ENCODE measurements at regions not wholly inside any gene's neighbourhood (a gene's known extent, or its start where the extent isn't known, plus 50 kb on each side); places are given as distances from the start of the nearest gene placed in this dataset.

DNA sequence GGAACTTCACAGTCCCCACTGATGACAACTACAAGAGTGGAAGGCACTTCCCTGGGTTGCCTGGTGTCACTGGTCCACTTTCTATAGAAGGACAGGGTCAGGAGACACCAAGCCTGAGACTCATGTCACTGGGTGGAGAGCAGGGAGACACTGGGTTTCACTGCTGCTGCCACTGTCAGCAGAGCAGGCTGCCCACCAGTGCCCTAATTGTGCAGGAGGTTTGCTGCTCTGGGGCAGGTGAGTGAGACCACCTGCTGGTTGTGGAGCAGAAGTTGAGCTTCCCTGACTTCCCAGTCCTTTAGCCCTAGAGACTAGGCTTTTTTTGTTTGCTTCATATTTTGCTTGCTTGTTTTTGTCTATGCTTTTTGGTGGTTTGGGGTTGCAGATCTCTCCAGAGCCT is 528.4 kb upstream of the RGMA start:
- TF ChIP-seq, protein P1, sequence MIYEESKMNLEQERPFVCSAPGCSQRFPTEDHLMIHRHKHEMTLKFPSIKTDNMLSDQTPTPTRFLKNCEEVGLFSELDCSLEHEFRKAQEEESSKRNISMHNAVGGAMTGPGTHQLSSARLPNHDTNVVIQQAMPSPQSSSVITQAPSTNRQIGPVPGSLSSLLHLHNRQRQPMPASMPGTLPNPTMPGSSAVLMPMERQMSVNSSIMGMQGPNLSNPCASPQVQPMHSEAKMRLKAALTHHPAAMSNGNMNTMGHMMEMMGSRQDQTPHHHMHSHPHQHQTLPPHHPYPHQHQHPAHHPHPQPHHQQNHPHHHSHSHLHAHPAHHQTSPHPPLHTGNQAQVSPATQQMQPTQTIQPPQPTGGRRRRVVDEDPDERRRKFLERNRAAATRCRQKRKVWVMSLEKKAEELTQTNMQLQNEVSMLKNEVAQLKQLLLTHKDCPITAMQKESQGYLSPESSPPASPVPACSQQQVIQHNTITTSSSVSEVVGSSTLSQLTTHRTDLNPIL (CRISPR knock-in tag; IDR thresholded peaks at IDR 0.05; ENCODE audit: low read depth), result no peak
- TF ChIP-seq, protein P2, sequence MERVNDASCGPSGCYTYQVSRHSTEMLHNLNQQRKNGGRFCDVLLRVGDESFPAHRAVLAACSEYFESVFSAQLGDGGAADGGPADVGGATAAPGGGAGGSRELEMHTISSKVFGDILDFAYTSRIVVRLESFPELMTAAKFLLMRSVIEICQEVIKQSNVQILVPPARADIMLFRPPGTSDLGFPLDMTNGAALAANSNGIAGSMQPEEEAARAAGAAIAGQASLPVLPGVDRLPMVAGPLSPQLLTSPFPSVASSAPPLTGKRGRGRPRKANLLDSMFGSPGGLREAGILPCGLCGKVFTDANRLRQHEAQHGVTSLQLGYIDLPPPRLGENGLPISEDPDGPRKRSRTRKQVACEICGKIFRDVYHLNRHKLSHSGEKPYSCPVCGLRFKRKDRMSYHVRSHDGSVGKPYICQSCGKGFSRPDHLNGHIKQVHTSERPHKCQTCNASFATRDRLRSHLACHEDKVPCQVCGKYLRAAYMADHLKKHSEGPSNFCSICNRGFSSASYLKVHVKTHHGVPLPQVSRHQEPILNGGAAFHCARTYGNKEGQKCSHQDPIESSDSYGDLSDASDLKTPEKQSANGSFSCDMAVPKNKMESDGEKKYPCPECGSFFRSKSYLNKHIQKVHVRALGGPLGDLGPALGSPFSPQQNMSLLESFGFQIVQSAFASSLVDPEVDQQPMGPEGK (CRISPR knock-in tag; IDR thresholded peaks at IDR 0.05; ENCODE audit: borderline replicate concordance), result no peak
- TF ChIP-seq ZC3H10 (CRISPR knock-in tag; IDR thresholded peaks at IDR 0.05) (no peak), GLIS3 (CRISPR knock-in tag; IDR thresholded peaks at IDR 0.05) (no peak), PPARA (CRISPR knock-in tag; IDR thresholded peaks at IDR 0.05; ENCODE audit: borderline replicate concordance) (no peak), ZFP30 (CRISPR knock-in tag; IDR thresholded peaks at IDR 0.05) (no peak), ZNF70 (CRISPR knock-in tag; IDR thresholded peaks at IDR 0.05) (no peak), ZFP3 (CRISPR knock-in tag; IDR thresholded peaks at IDR 0.05) (no peak)
- TF ChIP-seq, protein P3, sequence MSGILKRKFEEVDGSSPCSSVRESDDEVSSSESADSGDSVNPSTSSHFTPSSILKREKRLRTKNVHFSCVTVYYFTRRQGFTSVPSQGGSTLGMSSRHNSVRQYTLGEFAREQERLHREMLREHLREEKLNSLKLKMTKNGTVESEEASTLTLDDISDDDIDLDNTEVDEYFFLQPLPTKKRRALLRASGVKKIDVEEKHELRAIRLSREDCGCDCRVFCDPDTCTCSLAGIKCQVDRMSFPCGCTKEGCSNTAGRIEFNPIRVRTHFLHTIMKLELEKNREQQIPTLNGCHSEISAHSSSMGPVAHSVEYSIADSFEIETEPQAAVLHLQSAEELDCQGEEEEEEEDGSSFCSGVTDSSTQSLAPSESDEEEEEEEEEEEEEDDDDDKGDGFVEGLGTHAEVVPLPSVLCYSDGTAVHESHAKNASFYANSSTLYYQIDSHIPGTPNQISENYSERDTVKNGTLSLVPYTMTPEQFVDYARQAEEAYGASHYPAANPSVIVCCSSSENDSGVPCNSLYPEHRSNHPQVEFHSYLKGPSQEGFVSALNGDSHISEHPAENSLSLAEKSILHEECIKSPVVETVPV (CRISPR knock-in tag; IDR thresholded peaks at IDR 0.05), result no peak
